Activated naive CD4-positive, alpha-beta T cell treated with anti-CD3 and anti-CD28 coated beads, Interleukin-2, amount 50 U/mL, for 72 hours (primary cell): ENCODE measurements at regions not wholly inside any gene's neighbourhood (a gene's known extent, or its start where the extent isn't known, plus 50 kb on each side); places are given as distances from the start of the nearest gene placed in this dataset.
A peak's percentile ranks its signal among the peaks of the same experiment; 100 is the strongest.

Experiments used
- ATAC-seq, 2 donors: fragments of 150-1000 bp; cut with Tn5 transposase; 2 replicates each; pipeline ENCODE4 v1.10.0; 2021; ENCODE audit warnings: mild to moderate bottlenecking in 2 of 2, moderate library complexity in 2 of 2
- DNase-seq, 2 donors: peaks; one replicate each; pipeline ENCODE4 v3.0.0; 2021 to 2022; ENCODE audit warnings: low spot score in 2 of 2
- H3K27ac Mint-ChIP-seq, 2 donors: one replicate each; pipeline ENCODE4 v1.8.0; 2022; ENCODE audit warnings: mild to moderate bottlenecking in 2 of 2, mixed read lengths in 2 of 2
- H3K36me3 Mint-ChIP-seq, 2 donors: one replicate each; pipeline ENCODE4 v1.8.0; 2022; ENCODE audit warnings: mixed read lengths in 2 of 2
- H3K9me3 Mint-ChIP-seq, 2 donors: one replicate each; pipeline ENCODE4 v1.8.0; 2022; ENCODE audit warnings: mixed read lengths in 2 of 2

DNA sequence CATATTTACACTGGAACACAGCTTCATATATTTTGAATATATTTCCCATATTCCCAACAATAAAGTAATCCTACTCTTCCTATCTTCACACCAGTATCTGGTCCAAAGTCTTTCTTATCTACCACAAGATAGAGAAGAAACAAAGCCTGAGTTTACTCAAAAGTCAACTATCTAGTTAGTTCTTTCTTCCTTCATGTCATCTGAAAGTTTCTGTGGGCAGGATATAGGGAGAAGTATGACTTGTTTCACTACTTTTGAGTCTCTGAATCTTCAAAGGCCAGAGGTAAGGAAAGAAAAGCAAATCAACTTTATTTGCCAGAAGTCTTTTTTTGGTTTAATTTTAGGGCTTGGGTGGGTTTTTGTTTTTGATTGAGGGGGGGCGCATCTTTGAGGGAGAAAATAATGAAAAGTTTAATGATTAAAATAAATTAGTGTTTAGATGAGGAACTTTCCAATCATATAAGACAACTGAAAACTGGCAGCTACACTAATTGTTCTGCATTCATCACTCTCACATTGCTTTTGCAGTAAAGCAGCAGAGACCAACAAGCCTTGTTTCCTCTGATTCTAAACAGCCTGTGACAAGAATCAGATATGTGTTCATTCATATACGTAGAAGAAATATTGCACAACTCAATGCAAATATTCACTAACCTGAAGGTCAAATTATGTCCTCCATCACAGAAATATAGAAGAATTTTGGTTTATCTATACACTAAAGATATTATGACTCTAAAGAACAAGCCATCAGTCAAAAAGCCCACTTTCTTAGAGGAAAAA is 421.4 kb downstream of the SHQ1 start:
- Mint-ChIP-seq H3K36me3 (peaks cover 12 to 31% of the 10 kb centered on the region in 2 donors), H3K27ac (peak overlapping the region; percentile 86 to 96), H3K9me3 (peaks cover 0 to 5% of the 10 kb centered on the region in 2 donors)
- ATAC-seq (peak; percentile 80 to 89), DNase-seq (no peak)

- Mint-ChIP-seq H3K27ac (no peak overlapping the region), H3K9me3 (peaks cover 0 to 6% of the 10 kb centered on the region in 2 donors), H3K36me3 (peaks cover 13 to 46% of the 10 kb centered on the region in 2 donors)
- no peak for ATAC-seq
- DNase-seq, result no peak
Observed at GRCh38 chr3:72423643-72424042, 424.6 kb downstream of the SHQ1 start.

DNA sequence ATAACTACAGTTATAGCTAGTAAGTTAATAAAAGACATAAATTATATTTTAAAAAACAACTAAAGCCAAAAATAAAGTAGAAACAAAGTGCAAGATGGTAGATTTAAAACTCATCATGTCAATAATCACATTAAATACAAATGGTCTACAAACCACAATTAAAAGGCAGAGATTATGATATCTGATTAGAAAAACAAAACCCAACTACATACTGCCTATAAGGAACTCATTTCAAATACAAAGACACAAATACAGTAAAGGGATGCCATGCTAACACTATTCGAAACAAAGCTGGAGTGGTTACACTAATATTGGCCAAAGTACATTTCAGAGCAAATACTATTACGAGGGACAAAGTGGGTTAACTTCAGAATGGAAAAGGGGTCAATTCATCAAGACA is 426.5 kb downstream of the SHQ1 start:
- H3K36me3 Mint-ChIP-seq, result peaks cover 13 to 48% of the 10 kb centered on the region in 2 donors

DNA sequence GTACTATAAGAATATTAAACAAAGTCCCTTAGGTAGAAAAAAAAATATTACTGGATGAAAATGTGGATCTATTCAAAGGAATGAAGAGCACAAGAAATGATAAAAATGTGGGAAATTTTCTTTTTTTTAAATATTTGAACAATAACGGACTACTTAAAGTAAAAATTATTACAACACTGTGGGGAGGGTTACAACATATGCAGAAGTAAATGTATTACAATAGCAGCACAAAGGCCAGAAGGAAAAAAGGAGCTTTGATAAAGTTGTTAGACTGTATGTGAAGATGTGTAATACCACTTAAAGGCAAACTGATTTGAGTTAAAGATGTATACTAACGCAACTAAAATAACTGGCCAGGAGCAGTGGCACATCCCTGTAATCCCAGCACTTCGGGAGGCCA is 427.1 kb downstream of the SHQ1 start:
- peaks cover 13 to 55% of the 10 kb centered on the region in 2 donors for H3K36me3 Mint-ChIP-seq
- ATAC-seq (no peak), DNase-seq (no peak)
- peaks cover 0 to 6% of the 10 kb centered on the region in 2 donors for H3K9me3 Mint-ChIP-seq
- H3K27ac Mint-ChIP-seq, result no peak overlapping the region

More for the DNA sequence above, 426.5 kb downstream of the SHQ1 start:
- Mint-ChIP-seq H3K27ac (no peak overlapping the region), H3K9me3 (peaks cover 0 to 6% of the 10 kb centered on the region in 2 donors)
- DNase-seq, result no peak
- ATAC-seq, result no peak

DNA sequence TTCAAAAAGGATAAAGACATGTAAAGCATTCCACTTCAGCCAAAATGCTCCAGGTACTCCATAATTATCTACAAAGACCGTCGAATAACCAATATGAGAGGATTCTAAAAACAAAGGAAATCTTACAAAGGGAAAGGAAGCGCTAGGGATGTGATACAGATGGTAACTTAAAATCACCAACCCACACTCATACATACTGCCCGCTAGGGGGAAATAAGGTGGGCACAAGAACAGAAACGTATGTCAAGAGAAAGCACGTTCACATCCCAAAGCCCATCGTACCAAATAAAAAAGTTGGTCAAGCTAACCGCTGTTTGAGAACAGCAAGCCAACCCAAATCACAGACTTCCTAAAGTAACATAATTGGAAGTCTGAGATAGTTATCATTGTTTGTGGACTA is 429.4 kb downstream of the SHQ1 start:
- ATAC-seq (peak in 1 of 2 donors; percentile 10), DNase-seq (no peak)
- H3K9me3 Mint-ChIP-seq, result peaks cover 0 to 11% of the 10 kb centered on the region in 2 donors
- H3K27ac Mint-ChIP-seq, result peak overlapping the region in 1 of 2 donors; percentile 65
- peaks cover 13 to 51% of the 10 kb centered on the region in 2 donors for H3K36me3 Mint-ChIP-seq

- peaks cover 6 to 45% of the 10 kb centered on the region in 2 donors for H3K36me3 Mint-ChIP-seq
- peaks cover 0 to 11% of the 10 kb centered on the region in 2 donors for H3K9me3 Mint-ChIP-seq
- H3K27ac Mint-ChIP-seq, result peak overlapping the region in 1 of 2 donors; percentile 65
- no peak for DNase-seq
- ATAC-seq, result peak; percentile 67 to 84
Observed at GRCh38 chr3:72418244-72418643, 430.0 kb downstream of the SHQ1 start.

- no peak for ATAC-seq
- DNase-seq, result no peak
- Mint-ChIP-seq H3K9me3 (peaks cover 0 to 5% of the 10 kb centered on the region in 2 donors), H3K36me3 (peaks cover 0 to 19% of the 10 kb centered on the region in 2 donors), H3K27ac (no peak overlapping the region)
Observed at GRCh38 chr3:72414481-72415016, 433.7 kb downstream of the SHQ1 start.

DNA sequence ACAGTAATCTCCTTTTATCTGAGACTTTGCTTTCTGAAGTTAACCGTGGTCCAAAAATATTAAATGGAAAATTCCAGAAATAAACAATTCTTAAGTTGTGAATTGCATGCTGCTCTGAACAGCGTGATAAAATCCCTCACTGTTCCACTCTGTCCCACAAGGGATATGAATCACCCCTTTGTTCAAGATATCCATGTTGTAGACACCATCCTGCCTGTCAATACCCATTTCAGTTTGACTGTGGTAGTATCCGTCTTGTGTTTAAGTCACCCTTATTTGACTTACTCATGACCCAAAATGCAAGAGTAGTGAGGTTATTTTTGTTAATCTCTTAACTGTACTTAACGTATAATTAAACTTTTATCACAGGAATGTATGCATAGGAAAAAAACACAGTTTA is 435.0 kb downstream of the SHQ1 start:
- H3K36me3 Mint-ChIP-seq, result peaks cover 0 to 19% of the 10 kb centered on the region in 2 donors

DNA sequence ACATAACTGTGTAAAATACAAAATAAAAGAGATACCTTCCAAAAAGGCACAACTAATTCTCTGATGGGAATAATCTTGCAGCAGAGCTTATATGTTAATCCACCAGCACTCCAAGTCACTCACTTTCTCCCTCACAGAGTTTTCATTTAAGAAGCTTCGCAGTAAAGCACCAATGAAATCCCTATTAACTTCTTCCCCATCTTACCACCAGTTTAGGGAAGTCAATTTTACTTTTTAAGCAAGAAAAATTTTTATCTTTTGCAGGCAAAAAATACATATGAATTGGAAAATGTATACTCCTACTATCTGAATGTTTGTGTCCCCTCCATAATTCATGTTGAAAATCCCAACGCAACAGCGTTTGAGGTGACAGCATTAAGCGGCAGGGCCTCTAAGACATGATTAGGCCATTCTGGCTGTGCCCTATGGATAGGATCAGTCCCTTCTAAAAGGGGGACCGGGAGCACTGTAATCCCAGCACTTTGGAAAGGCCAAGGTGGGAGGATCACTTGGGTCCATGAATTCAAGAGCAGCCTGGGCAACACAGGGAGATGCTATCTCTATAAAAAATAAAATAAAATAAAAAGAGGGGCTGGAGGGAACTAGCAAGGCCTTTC is 435.8 kb downstream of the SHQ1 start:
- ATAC-seq (no peak), DNase-seq (no peak)
- Mint-ChIP-seq H3K36me3 (peaks cover 0 to 19% of the 10 kb centered on the region in 2 donors), H3K9me3 (peaks cover 0 to 5% of the 10 kb centered on the region in 2 donors), H3K27ac (no peak overlapping the region)

More for the DNA sequence above, 435.0 kb downstream of the SHQ1 start:
- peaks cover 0 to 5% of the 10 kb centered on the region in 2 donors for H3K9me3 Mint-ChIP-seq
- no peak for DNase-seq
- H3K27ac Mint-ChIP-seq, result peak overlapping the region; percentile 21 to 55
- peak; percentile 93 to 97 for ATAC-seq

- H3K27ac Mint-ChIP-seq, result no peak overlapping the region
- DNase-seq, result no peak
- peaks cover 0 to 17% of the 10 kb centered on the region in 2 donors for H3K36me3 Mint-ChIP-seq
- H3K9me3 Mint-ChIP-seq, result peaks cover 0 to 5% of the 10 kb centered on the region in 2 donors
- ATAC-seq, result no peak
Observed at GRCh38 chr3:72411843-72412242, 436.4 kb downstream of the SHQ1 start.

GRCh38 chr3:72411126-72411525 is 437.1 kb downstream of the SHQ1 start:
- DNase-seq, result no peak
- ATAC-seq, result no peak
- H3K9me3 Mint-ChIP-seq, result peaks cover 0 to 5% of the 10 kb centered on the region in 2 donors
- H3K27ac Mint-ChIP-seq, result no peak overlapping the region
- H3K36me3 Mint-ChIP-seq, result peaks cover 0 to 10% of the 10 kb centered on the region in 2 donors

- H3K36me3 Mint-ChIP-seq, result no peaks in the 10 kb centered on the region
- H3K9me3 Mint-ChIP-seq, result no peaks in the 10 kb centered on the region
- DNase-seq (no peak), ATAC-seq (peak; percentile 47 to 64)
- peak overlapping the region in 1 of 2 donors; percentile 55 for H3K27ac Mint-ChIP-seq
Observed at GRCh38 chr3:72408983-72409779, 439.1 kb downstream of the SHQ1 start.

- Mint-ChIP-seq H3K27ac (no peak overlapping the region), H3K9me3 (no peaks in the 10 kb centered on the region), H3K36me3 (no peaks in the 10 kb centered on the region)
- ATAC-seq (no peak), DNase-seq (no peak)
Observed at GRCh38 chr3:72407766-72408165, 440.5 kb downstream of the SHQ1 start.

GRCh38 chr3:72405943-72406566 is 442.2 kb downstream of the SHQ1 start:
- ATAC-seq, result no peak
- H3K36me3 Mint-ChIP-seq, result no peaks in the 10 kb centered on the region
- H3K27ac Mint-ChIP-seq, result no peak overlapping the region
- no peaks in the 10 kb centered on the region for H3K9me3 Mint-ChIP-seq
- DNase-seq, result no peak

DNA sequence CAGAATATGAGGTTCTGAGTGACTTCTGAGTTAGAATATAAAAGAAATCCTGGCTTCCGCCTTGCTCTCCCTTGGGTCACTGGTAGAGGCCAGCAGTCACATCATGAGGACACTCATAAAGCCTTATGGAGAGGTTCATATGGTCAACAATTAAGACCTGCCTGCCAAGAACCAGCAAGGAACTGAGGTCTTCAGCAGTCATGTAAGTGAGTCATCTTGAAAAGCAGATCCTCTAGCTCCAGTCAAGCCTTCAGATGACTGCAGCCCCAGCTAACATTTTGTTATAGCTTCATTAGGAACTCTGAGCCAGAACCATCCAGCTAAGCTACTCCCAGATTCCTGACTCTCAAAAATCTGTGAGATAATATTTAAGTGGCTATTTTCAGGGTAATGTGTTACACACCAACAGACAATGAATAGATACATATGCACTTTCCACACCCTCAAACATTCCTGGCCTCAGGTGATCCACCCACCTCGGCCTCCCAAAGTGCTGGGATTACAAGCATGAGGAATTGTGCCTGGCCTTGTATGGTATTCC is 447.2 kb downstream of the SHQ1 start:
- ATAC-seq, result peak in 1 of 2 donors; percentile 45

DNA sequence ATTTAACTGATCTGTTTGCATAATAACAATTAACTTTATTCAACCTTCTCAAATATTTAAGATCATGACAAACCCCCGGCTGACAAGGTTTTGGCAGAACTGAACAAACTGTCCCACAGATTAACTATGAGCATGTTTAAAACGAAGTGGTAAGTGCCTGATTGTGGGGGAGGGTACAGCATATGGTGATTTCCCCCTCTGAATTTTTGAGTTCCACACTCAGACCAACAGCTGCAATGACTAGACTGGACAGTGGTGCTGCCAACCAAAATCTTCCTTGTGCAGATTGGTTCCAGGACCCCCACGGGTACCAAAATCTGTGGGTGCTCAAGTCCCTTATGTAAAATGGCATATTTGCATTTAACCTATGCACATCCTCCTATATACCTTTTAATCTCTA is 449.5 kb downstream of the SHQ1 start:
- no peaks in the 10 kb centered on the region for H3K36me3 Mint-ChIP-seq
- ATAC-seq (no peak), DNase-seq (no peak)
- no peak overlapping the region for H3K27ac Mint-ChIP-seq
- H3K9me3 Mint-ChIP-seq, result no peaks in the 10 kb centered on the region

More for the DNA sequence above, 447.2 kb downstream of the SHQ1 start:
- Mint-ChIP-seq H3K36me3 (no peaks in the 10 kb centered on the region), H3K27ac (no peak overlapping the region), H3K9me3 (no peaks in the 10 kb centered on the region)
- DNase-seq, result no peak
